GM12891 (cell line): ENCODE measurements at regions not wholly inside any gene's neighbourhood (a gene's known extent, or its start where the extent isn't known, plus 50 kb on each side); places are given as distances from the start of the nearest gene placed in this dataset.

Source experiments
- POLR2A ChIP-seq: IDR thresholded peaks from 2 replicates; pipeline ENCODE4 v1.6.1; 2011; ENCODE audit warnings: low read depth, low read length, control low read depth
- POLR2AphosphoS5 ChIP-seq: IDR thresholded peaks from 2 replicates; pipeline ENCODE4 v1.6.1; 2011; ENCODE audit warnings: low read depth, low read length, control low read depth
- POU2F2 ChIP-seq: IDR thresholded peaks from 2 replicates; pipeline ENCODE4 v1.6.1; 2011; ENCODE audit warnings: low read depth, mild to moderate bottlenecking, control low read depth, low read length, moderate library complexity

DNA sequence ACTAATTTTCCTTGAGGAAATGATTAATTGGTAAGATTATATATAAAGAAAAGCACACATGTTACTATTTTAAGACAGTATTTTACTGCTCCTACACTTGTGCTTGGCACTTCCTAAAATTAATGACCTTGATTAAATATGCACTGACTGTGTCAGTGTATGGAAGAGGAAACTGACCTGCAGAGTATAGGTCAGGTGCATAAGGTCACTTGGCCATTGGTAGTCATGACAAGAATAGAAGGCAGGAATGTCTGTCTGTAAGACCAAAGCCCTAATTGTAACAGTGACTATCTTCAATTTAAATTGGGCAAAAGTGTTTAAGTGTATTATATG lies 128.0 kb upstream of the KCNK2 start:
- TF ChIP-seq POLR2AphosphoS5 (no peak), POLR2A (no peak), POU2F2 (no peak)
